Upper lobe of left lung (tissue), 6 donors: ENCODE measurements at regions not wholly inside any gene's neighbourhood (a gene's known extent, or its start where the extent isn't known, plus 50 kb on each side); places are given as distances from the start of the nearest gene placed in this dataset.

ENCODE experiments used
- ATAC-seq, 2 donors: fragments of 200-7000 bp; cut with Tn5 transposase; one replicate each; pipeline ENCODE4 v1.9.1; 2022; ENCODE audit warnings: mild to moderate bottlenecking in 2 of 2, moderate library complexity in 2 of 2; ENCODE audit not compliant: low FRiP score in 2 of 2
- DNase-seq, 2 donors: peaks; one replicate each; pipeline ENCODE4 v3.0.0-alpha.2; 2019 to 2020
- H3K27ac ChIP-seq, 4 donors: fragments of 200-600 bp; sonication (generic); one replicate each; pipeline ENCODE4 v1.5.1; 2016 to 2019
- H3K27me3 ChIP-seq, 4 donors: fragments of 200-600 bp; sonication (generic); one replicate each; pipeline ENCODE4 v1.5.1; 2017 to 2019
- H3K36me3 ChIP-seq, 4 donors: fragments of 200-600 bp; sonication (generic); one replicate each; pipeline ENCODE4 v1.5.1; 2016 to 2019
- H3K4me1 ChIP-seq, 4 donors: fragments of 200-600 bp; sonication (generic); one replicate each; pipeline ENCODE4 v1.5.1; 2018 to 2019
- H3K4me3 ChIP-seq, 4 donors: fragments of 200-600 bp; sonication (generic); one replicate each; pipeline ENCODE4 v1.5.1; 2017 to 2019; ENCODE audit warnings: mild to moderate bottlenecking in 2 of 4, moderate library complexity in 1 of 4
- H3K9me3 ChIP-seq, 4 donors: fragments of 200-600 bp; sonication (generic); one replicate each; pipeline ENCODE4 v1.5.1; 2018 to 2019
- CTCF ChIP-seq, 6 experiments: fragments of 450-650 bp in 4 of 6; fragments of 200-600 bp in 2 of 6; sonication (generic) in 2 of 6; IDR thresholded peaks; one replicate each; pipeline ENCODE4 v1.5.1; 2016 to 2019; ENCODE audit warnings: antibody characterized with exemption in 6 of 6
- EP300 ChIP-seq, 4 donors: sonication (generic); formaldehyde crosslinking; IDR thresholded peaks; one replicate each; pipeline ENCODE4 v1.5.1; 2017; ENCODE audit warnings: antibody characterized with exemption in 4 of 4, control low read depth in 2 of 4
- POLR2A ChIP-seq, 4 donors: fragments of 450-650 bp; IDR thresholded peaks; one replicate each; pipeline ENCODE4 v1.5.1; 2016 to 2017; ENCODE audit warnings: antibody characterized with exemption in 4 of 4, mild to moderate bottlenecking in 2 of 4
- POLR2AphosphoS5 ChIP-seq, 2 donors: sonication (generic); formaldehyde crosslinking; IDR thresholded peaks; one replicate each; pipeline ENCODE4 v1.5.1; 2017; ENCODE audit warnings: antibody characterized with exemption in 2 of 2
- WGBS, 2 donors: methylation state at CpG; one replicate each; pipeline ENCODE4 v1.1.5; 2017 to 2018; 5-methylcytosine and 5-hydroxymethylcytosine counted together
- donor health status: DM: no; HTN: no; CAD: no; lungs with moderate emphysema.
- donor health status: DM: no; HTN: yes; CAD: no; lungs with severe emphysema.

DNA sequence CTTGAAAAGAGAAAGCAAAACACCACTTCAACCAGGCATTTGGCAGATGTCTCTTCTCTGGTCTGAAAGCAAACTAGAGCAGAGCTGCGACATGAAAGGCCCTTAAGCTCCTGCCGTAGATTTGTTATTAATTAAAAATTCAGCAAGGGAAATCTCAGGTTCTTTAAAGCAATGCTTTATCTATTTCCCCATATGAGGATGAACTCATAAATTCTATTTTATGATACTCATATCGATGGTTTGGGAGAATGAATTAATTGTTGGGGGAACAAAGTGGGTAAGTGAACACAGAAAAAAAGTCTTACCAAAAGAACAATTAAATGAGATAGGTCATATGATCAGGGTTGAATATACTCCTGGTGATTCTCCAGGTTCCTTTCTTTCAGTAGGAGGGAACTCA, 464.7 kb upstream of the SLC35B3 start:
- no peak overlapping the region for H3K4me3 ChIP-seq
- no peaks in the 10 kb centered on the region for H3K9me3 ChIP-seq
- ATAC-seq, result no peak
- no peak for TF ChIP-seq CTCF (IDR thresholded peaks at IDR 0.05)
- no peak for TF ChIP-seq POLR2AphosphoS5 (IDR thresholded peaks at IDR 0.05)
- TF ChIP-seq EP300 (IDR thresholded peaks at IDR 0.05), result no peak
- no peak for TF ChIP-seq POLR2A (IDR thresholded peaks at IDR 0.05)
- no peak for DNase-seq
- no peaks in the 10 kb centered on the region for H3K27me3 ChIP-seq
- H3K27ac ChIP-seq, result no peak overlapping the region
- no peaks in the 10 kb centered on the region for H3K4me1 ChIP-seq
- H3K36me3 ChIP-seq, result no peaks in the 10 kb centered on the region
- WGBS, 2 donors, result 73 to 74% methylated on average over 3 of the region's 3 CpGs

GRCh38 chr6:8889514-8889913, 454.2 kb upstream of the SLC35B3 start:
- WGBS, 2 donors, result 69 to 76% methylated on average over 6 of the region's 6 CpGs
- Histone ChIP-seq H3K27me3 (no peaks in the 10 kb centered on the region), H3K36me3 (no peaks in the 10 kb centered on the region), H3K4me1 (no peaks in the 10 kb centered on the region), H3K9me3 (no peaks in the 10 kb centered on the region), H3K4me3 (no peak overlapping the region), H3K27ac (no peak overlapping the region)
- DNase-seq (no peak), ATAC-seq (no peak)
- no peak for TF ChIP-seq EP300 (IDR thresholded peaks at IDR 0.05)
- no peak for TF ChIP-seq POLR2AphosphoS5 (IDR thresholded peaks at IDR 0.05)
- no peak for TF ChIP-seq POLR2A (IDR thresholded peaks at IDR 0.05)
- TF ChIP-seq CTCF (IDR thresholded peaks at IDR 0.05), result no peak

GRCh38 chr6:8888468-8888867, 453.1 kb upstream of the SLC35B3 start:
- H3K9me3 ChIP-seq, result no peaks in the 10 kb centered on the region
- no peak overlapping the region for H3K27ac ChIP-seq
- TF ChIP-seq POLR2AphosphoS5 (IDR thresholded peaks at IDR 0.05), result no peak
- TF ChIP-seq POLR2A (IDR thresholded peaks at IDR 0.05), result no peak
- TF ChIP-seq EP300 (IDR thresholded peaks at IDR 0.05), result no peak
- TF ChIP-seq CTCF (IDR thresholded peaks at IDR 0.05), result peak in 1 of 6 experiments; percentile 26
- 79 to 81% methylated on average over 3 of the region's 3 CpGs for WGBS, 2 donors
- ATAC-seq (no peak), DNase-seq (no peak)
- no peaks in the 10 kb centered on the region for H3K27me3 ChIP-seq
- H3K4me1 ChIP-seq, result no peaks in the 10 kb centered on the region
- H3K4me3 ChIP-seq, result no peak overlapping the region
- H3K36me3 ChIP-seq, result no peaks in the 10 kb centered on the region

DNA sequence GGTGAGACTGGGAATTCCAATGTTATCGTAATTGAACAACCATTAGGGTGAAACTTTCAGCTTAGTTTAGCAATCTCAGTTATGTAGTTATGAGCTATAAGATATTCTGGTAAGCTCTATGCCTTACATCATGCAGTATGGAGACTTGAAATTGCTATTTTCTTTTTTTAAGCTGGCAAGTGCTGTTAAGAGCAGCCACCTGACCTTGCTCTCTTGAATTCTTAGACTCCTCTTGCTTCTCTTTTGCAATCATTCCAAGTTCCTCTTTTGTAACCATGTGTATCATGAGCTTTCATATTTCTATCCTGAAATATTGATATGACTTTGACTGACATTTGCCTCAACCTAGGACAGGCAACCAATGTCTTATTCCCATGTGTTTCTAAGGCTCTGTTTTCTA, 446.3 kb upstream of the SLC35B3 start:
- ATAC-seq (no peak), DNase-seq (peak in 1 of 2 donors; percentile 28)
- no peak for TF ChIP-seq POLR2AphosphoS5 (IDR thresholded peaks at IDR 0.05)
- no peak for TF ChIP-seq CTCF (IDR thresholded peaks at IDR 0.05)
- peak in 1 of 4 donors; percentile 29 for TF ChIP-seq EP300 (IDR thresholded peaks at IDR 0.05)
- no peak for TF ChIP-seq POLR2A (IDR thresholded peaks at IDR 0.05)
- H3K9me3 ChIP-seq, result no peaks in the 10 kb centered on the region
- no peaks in the 10 kb centered on the region for H3K36me3 ChIP-seq
- 0% methylated on average over 1 of the region's 1 CpG for WGBS, 2 donors
- no peaks in the 10 kb centered on the region for H3K27me3 ChIP-seq
- H3K27ac ChIP-seq, result no peak overlapping the region
- no peaks in the 10 kb centered on the region for H3K4me1 ChIP-seq
- no peak overlapping the region for H3K4me3 ChIP-seq

DNA sequence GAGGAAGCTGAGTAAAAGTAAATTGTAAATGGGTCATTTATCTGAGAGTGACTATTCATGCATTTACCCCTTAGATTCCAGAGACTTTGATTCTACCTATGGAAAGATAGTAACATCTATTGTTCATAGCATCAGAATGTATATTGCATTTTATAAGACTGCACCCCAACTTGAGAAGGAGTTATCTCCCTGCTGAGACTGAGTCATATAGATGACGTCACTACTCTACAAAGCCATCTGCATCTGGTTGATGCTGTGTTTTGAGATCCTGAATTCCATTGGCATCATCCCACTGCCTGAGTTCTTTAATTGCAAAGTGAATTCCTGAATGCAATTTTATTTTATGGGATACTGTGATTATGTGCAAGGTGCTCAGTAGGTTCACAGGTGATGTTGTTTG, 444.0 kb upstream of the SLC35B3 start:
- DNase-seq (no peak), ATAC-seq (no peak)
- Histone ChIP-seq H3K36me3 (no peaks in the 10 kb centered on the region), H3K9me3 (no peaks in the 10 kb centered on the region), H3K4me1 (no peaks in the 10 kb centered on the region), H3K27me3 (no peaks in the 10 kb centered on the region), H3K27ac (no peak overlapping the region), H3K4me3 (no peak overlapping the region)
- no peak for TF ChIP-seq POLR2A (IDR thresholded peaks at IDR 0.05)
- no peak for TF ChIP-seq EP300 (IDR thresholded peaks at IDR 0.05)
- no peak for TF ChIP-seq POLR2AphosphoS5 (IDR thresholded peaks at IDR 0.05)
- WGBS, 2 donors, result 73 to 95% methylated on average over 1 of the region's 1 CpG
